HG02763 (cell line): ENCODE measurements at regions not wholly inside any gene's neighbourhood (a gene's known extent, or its start where the extent isn't known, plus 50 kb on each side); places are given as distances from the start of the nearest gene placed in this dataset.

Experiments
- ATAC-seq: cut with Tn5 transposase; IDR thresholded peaks from one replicate; pipeline ENCODE4 v1.9.1; 2021; ENCODE audit warnings: mild to moderate bottlenecking, moderate library complexity; ENCODE audit not compliant: unreplicated experiment

- no peak for ATAC-seq
These were observed 184.3 kb upstream of the PPP2R3A start for GRCh38 chr3:135781026-135781815.

- peak; percentile 70 for ATAC-seq
These were observed 181.0 kb upstream of the PPP2R3A start for GRCh38 chr3:135784557-135784956.

- ATAC-seq = no peak
These were observed 177.4 kb upstream of the PPP2R3A start for GRCh38 chr3:135788146-135788545.

- no peak for ATAC-seq
These were observed 176.6 kb upstream of the PPP2R3A start for GRCh38 chr3:135788978-135789377.

GRCh38 chr3:135792174-135792573, 173.4 kb upstream of the PPP2R3A start:
- ATAC-seq = no peak

- ATAC-seq = no peak
These were observed 172.6 kb upstream of the PPP2R3A start for GRCh38 chr3:135792858-135793475.

GRCh38 chr3:135800071-135800549, 165.4 kb upstream of the PPP2R3A start:
- no peak for ATAC-seq

GRCh38 chr3:135801018-135801417, 164.5 kb upstream of the PPP2R3A start:
- no peak for ATAC-seq

GRCh38 chr3:135802171-135802570, 163.4 kb upstream of the PPP2R3A start:
- no peak for ATAC-seq

- ATAC-seq = no peak
These were observed 162.4 kb upstream of the PPP2R3A start for GRCh38 chr3:135803028-135803692.

- ATAC-seq = no peak
These were observed 159.8 kb upstream of the PPP2R3A start for GRCh38 chr3:135805752-135806151.

GRCh38 chr3:135806317-135806716, 159.2 kb upstream of the PPP2R3A start:
- no peak for ATAC-seq

GRCh38 chr3:135807879-135808278, 157.6 kb upstream of the PPP2R3A start:
- ATAC-seq = no peak

- no peak for ATAC-seq
These were observed 156.4 kb upstream of the PPP2R3A start for GRCh38 chr3:135809021-135809634.

- ATAC-seq = no peak
These were observed 153.9 kb upstream of the PPP2R3A start for GRCh38 chr3:135811651-135812050.

- ATAC-seq = no peak
These were observed 153.5 kb upstream of the PPP2R3A start for GRCh38 chr3:135812057-135812456.

GRCh38 chr3:135834465-135834864, 131.1 kb upstream of the PPP2R3A start:
- ATAC-seq = no peak

GRCh38 chr3:135837977-135838631, 127.4 kb upstream of the PPP2R3A start:
- no peak for ATAC-seq

- no peak for ATAC-seq
These were observed 125.1 kb upstream of the PPP2R3A start for GRCh38 chr3:135840436-135840835.

- no peak for ATAC-seq
These were observed 121.1 kb upstream of the PPP2R3A start for GRCh38 chr3:135844386-135844785.

GRCh38 chr3:135848051-135848450, 117.5 kb upstream of the PPP2R3A start:
- ATAC-seq = no peak
